ENCODE measurements at regions not wholly inside any gene's neighbourhood (a gene's known extent, or its start where the extent isn't known, plus 50 kb on each side); places are given as distances from the start of the nearest gene placed in this dataset.
A peak's percentile ranks its signal among the peaks of the same experiment; 100 is the strongest.

DNA sequence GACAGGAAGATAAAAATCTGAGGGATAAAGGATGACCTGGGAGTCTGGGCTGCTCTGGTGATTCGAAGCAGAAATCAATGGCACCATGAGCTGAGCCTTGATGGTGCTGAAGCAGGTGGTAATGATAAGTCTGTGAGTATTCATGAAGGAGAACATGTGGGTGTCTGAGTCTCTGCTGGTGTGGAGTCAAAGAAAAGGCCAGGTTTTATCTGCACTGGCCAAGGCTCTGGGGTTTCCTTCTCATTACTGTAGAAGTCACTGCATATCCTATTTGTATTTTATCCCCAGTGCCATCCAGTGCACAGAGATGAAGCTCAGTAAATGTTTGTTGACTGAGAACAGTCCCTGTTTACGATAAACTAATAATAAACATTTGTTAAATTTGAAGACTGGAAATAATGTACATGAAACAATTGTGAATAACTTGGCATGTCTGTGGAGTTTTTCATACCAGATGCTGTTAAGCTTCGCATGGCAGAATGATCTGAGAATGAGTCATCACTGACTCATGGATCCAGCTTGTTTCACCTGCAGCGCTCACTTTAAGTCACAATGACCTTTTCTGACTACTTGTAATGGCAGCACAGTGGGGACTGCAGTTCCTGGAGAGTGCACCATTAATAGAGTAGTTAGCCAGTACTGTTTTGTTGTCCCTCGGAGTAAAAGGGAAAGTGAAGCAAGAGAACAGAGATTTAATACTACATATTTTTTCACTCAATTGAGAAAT, 538.5 kb downstream of the HTR7 start:
- no peak overlapping the region for H3K4me3 ChIP-seq

DNA sequence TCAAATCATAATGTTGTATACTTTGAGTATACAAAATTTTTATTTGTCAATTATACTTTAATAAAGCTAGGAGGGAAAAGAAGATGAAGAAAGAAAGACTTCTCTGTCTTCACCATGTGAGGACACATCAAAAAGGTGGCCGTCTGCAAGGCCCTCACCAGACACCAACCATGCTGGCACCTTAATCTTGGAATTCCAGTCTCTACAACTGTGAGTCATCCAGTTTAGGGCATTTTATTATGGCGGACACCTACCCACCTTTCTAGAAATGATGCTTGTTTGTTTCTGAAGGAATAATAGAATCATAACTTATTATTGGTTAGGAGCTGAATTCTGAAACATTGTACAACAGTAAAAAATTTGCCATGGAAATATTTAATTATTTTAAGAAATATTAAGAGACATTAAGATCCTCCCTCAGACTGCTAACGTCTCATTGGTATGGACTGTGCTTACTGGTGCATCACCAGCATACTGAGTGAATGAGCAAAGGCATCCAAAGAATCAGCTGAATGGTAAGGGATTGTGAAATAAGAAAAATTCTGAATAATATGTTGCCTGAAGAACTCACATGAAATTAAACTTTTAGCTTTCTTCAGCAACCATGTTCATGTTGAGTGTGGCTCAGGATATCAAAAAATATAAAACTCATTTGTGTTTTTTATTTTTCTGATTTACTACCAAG, 536.6 kb downstream of the HTR7 start:
- TF ChIP-seq, protein P1, sequence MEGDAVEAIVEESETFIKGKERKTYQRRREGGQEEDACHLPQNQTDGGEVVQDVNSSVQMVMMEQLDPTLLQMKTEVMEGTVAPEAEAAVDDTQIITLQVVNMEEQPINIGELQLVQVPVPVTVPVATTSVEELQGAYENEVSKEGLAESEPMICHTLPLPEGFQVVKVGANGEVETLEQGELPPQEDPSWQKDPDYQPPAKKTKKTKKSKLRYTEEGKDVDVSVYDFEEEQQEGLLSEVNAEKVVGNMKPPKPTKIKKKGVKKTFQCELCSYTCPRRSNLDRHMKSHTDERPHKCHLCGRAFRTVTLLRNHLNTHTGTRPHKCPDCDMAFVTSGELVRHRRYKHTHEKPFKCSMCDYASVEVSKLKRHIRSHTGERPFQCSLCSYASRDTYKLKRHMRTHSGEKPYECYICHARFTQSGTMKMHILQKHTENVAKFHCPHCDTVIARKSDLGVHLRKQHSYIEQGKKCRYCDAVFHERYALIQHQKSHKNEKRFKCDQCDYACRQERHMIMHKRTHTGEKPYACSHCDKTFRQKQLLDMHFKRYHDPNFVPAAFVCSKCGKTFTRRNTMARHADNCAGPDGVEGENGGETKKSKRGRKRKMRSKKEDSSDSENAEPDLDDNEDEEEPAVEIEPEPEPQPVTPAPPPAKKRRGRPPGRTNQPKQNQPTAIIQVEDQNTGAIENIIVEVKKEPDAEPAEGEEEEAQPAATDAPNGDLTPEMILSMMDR (IDR thresholded peaks at IDR 0.05): no peak
- TF ChIP-seq POLR2A (IDR thresholded peaks at IDR 0.05): no peak
- 81 to 88% (median 84%) methylated on average over 3 of the region's 3 CpGs for WGBS, 4 donors
- Histone ChIP-seq H3K27me3 (peaks cover 5% of the 10 kb centered on the region), H3K4me3 (no peak overlapping the region), H3K27ac (no peak overlapping the region), H3K36me3 (replicated peaks in 1 of 2) (no peaks in the 10 kb centered on the region), H3K9me3 (replicated peaks in 1 of 3) (no peaks in the 10 kb centered on the region), H3K4me1 (replicated peaks in 1 of 2) (no peaks in the 10 kb centered on the region)
- DNase-seq: no peak
- intact Hi-C loops (cut with DNase I): no loop called here

More for the DNA sequence above, 538.5 kb downstream of the HTR7 start:
- H3K27ac ChIP-seq: no peak overlapping the region
- 50 to 56% (median 54%) methylated on average over 5 of the region's 5 CpGs for WGBS, 4 donors
- intact Hi-C loops (cut with DNase I): no loop called here
- no peaks in the 10 kb centered on the region for H3K36me3 ChIP-seq (replicated peaks in 1 of 2)
- H3K27me3 ChIP-seq: peaks cover 5% of the 10 kb centered on the region
- H3K4me1 ChIP-seq (replicated peaks in 1 of 2): peaks cover 0 to under 1% of the 10 kb centered on the region in 2 donors
- H3K9me3 ChIP-seq (replicated peaks in 1 of 3): no peaks in the 10 kb centered on the region
- DNase-seq: peak in 3 of 7 donors; percentile 9 to 49 (median 10)
- TF ChIP-seq POLR2A (IDR thresholded peaks at IDR 0.05): no peak
- TF ChIP-seq, protein P1 (IDR thresholded peaks at IDR 0.05): no peak

DNA sequence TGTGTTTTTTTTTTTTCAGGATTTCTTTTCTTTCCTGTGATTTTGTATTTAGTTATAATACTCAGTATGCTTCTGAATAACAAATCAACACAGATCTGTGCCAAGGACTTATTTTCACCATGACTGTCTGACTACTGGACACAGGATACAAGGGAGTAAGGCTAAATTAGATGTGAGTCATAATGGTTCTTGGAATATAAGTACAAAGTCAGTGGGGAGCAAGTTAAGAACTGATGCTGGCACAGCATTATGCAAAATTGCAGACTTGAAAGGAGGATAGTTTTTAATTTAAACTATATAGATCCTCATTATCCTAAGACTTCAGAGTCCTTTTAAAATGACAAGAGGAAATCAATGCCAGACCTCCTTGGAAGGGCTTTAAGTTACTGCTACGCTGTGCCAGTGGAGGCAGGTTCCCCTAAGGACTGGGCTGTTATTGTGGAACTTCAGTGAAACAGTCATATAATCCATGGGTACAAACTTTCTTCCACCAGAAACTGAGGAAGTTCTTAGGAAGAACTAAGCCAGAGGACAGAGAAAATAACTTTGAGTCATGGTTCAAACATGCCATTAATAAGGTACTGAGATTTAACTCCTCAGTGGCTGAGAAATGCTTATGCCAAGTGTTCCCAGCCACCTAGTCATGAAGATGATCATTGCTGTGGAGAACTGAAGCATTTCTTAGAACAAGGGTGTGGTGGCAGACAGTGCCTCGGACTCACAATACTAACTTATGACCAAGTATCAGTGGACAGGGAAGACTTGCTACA, 531.2 kb downstream of the HTR7 start:
- intact Hi-C loops (cut with DNase I): no loop called here
- Histone ChIP-seq H3K9me3 (replicated peaks in 1 of 3) (no peaks in the 10 kb centered on the region), H3K4me1 (replicated peaks in 1 of 2) (no peaks in the 10 kb centered on the region), H3K36me3 (replicated peaks in 1 of 2) (no peaks in the 10 kb centered on the region), H3K27me3 (no peaks in the 10 kb centered on the region), H3K27ac (no peak overlapping the region), H3K4me3 (no peak overlapping the region)
- DNase-seq: no peak
- WGBS, 4 donors: 87 to 90% (median 88%) methylated on average over 2 of the region's 2 CpGs
- TF ChIP-seq POLR2A (IDR thresholded peaks at IDR 0.05): no peak
- TF ChIP-seq, protein P1 (IDR thresholded peaks at IDR 0.05): no peak

DNA sequence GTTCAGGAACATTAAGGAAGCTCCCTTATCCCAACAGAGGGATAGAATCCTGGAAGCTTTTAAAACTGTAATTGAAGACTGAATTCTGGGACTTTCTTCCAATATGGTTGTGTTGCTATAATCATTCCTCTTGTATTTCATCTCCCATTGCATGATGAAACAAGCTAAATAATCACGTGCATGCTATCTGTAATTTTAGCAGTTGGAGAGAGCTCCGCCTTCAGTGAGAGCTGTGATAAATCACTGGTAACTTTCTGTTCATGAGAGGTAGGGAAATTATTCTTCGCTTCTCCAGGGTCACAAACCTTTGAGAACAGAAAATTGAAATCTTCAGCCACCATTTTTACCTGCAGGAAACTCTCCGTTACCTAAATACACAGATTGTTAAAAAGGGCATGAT, 530.2 kb downstream of the HTR7 start:
- no peak for DNase-seq
- no peaks in the 10 kb centered on the region for H3K9me3 ChIP-seq (replicated peaks in 1 of 3)
- TF ChIP-seq, protein P1 (IDR thresholded peaks at IDR 0.05): no peak
- TF ChIP-seq POLR2A (IDR thresholded peaks at IDR 0.05): no peak
- H3K4me1 ChIP-seq (replicated peaks in 1 of 2): no peaks in the 10 kb centered on the region
- intact Hi-C loops (cut with DNase I): no loop called here
- H3K27ac ChIP-seq: no peak overlapping the region
- no peaks in the 10 kb centered on the region for H3K27me3 ChIP-seq
- WGBS, 4 donors: 65 to 86% (median 75%) methylated on average over 4 of the region's 4 CpGs
- no peak overlapping the region for H3K4me3 ChIP-seq
- no peaks in the 10 kb centered on the region for H3K36me3 ChIP-seq (replicated peaks in 1 of 2)

All from adrenal gland (tissue), 9 donors.